NT2/D1 (cell line): ENCODE measurements at regions not wholly inside any gene's neighbourhood (a gene's known extent, or its start where the extent isn't known, plus 50 kb on each side); places are given as distances from the start of the nearest gene placed in this dataset.
A peak's percentile ranks its signal among the peaks of the same experiment; 100 is the strongest.

Experiments used
- DNase-seq: peaks from one replicate; pipeline ENCODE4 v3.0.0-alpha.2; 2011; ENCODE audit warnings: low read depth, low spot score
- H3K27me3 ChIP-seq: 2 replicates; pipeline ENCODE4 v1.6.0; 2011; ENCODE audit warnings: mild to moderate bottlenecking; ENCODE audit not compliant: insufficient read length, insufficient read depth
- H3K36me3 ChIP-seq: 2 replicates; pipeline ENCODE4 v1.6.1; 2011; ENCODE audit warnings: mild to moderate bottlenecking, low read length, mixed read lengths; ENCODE audit not compliant: insufficient read depth, insufficient read length
- H3K4me1 ChIP-seq: 2 replicates; pipeline ENCODE4 v1.5.1; 2011; ENCODE audit not compliant: insufficient read depth, insufficient read length
- H3K4me3 ChIP-seq: 2 replicates; pipeline ENCODE4 v1.5.1; 2011; ENCODE audit warnings: low read depth; ENCODE audit not compliant: insufficient read length
- H3K9ac ChIP-seq: 2 replicates; pipeline ENCODE4 v1.6.0; 2011; ENCODE audit warnings: low read depth; ENCODE audit not compliant: insufficient read length
- H3K9me3 ChIP-seq: 2 replicates; pipeline ENCODE4 v1.5.1; 2011; ENCODE audit warnings: mild to moderate bottlenecking, low read length; ENCODE audit not compliant: insufficient read depth
- SUZ12 ChIP-seq: IDR thresholded peaks from 2 replicates; pipeline ENCODE4 v1.6.1; 2011; ENCODE audit not compliant: insufficient read length, insufficient read depth; ENCODE audit errors: extremely low read depth
- YY1 ChIP-seq: IDR thresholded peaks from 2 replicates; pipeline ENCODE4 v1.6.1; 2011; ENCODE audit not compliant: insufficient read length, insufficient read depth
- ZNF274 ChIP-seq: IDR thresholded peaks from 2 replicates; pipeline ENCODE4 v1.6.1; 2011; ENCODE audit warnings: mild to moderate bottlenecking, low read depth, low read length

GRCh38 chr14:86707071-86707470 is 1177.1 kb downstream of the FLRT2 start:
- Histone ChIP-seq H3K9ac (no peak overlapping the region), H3K36me3 (no peaks in the 10 kb centered on the region), H3K9me3 (no peaks in the 10 kb centered on the region), H3K4me1 (no peaks in the 10 kb centered on the region), H3K27me3 (no peaks in the 10 kb centered on the region), H3K4me3 (no peak overlapping the region)
- TF ChIP-seq ZNF274 (no peak), YY1 (no peak), SUZ12 (no peak)
- no peak for DNase-seq

- Histone ChIP-seq H3K9ac (no peak overlapping the region), H3K27me3 (no peaks in the 10 kb centered on the region), H3K9me3 (no peaks in the 10 kb centered on the region), H3K4me1 (no peaks in the 10 kb centered on the region), H3K4me3 (no peak overlapping the region), H3K36me3 (no peaks in the 10 kb centered on the region)
- TF ChIP-seq ZNF274: no peak
- TF ChIP-seq SUZ12: no peak
- TF ChIP-seq YY1: no peak
- DNase-seq: no peak
These were observed 1153.6 kb downstream of the FLRT2 start for GRCh38 chr14:86683561-86683960.

DNA sequence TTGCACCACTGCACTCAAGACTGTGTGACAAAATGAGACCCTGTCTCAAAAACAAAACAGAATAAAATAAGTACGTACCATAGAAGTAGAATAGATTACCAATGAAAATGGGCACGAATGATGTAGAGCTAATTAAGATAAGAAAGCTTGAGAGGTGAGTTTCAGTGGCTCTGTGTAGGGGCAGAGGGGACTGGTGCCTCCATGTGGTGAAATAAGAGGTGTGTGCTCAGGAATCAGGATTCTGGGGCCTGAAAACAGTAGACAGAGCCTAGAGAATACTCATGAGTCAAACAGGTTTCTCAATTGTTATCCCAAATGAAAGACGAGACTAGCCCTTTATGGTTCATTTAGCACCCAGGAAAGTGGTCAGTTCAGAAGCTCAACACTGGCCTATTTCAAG is 1145.1 kb downstream of the FLRT2 start:
- Histone ChIP-seq H3K9me3 (no peaks in the 10 kb centered on the region), H3K4me3 (no peak overlapping the region), H3K27me3 (no peaks in the 10 kb centered on the region), H3K36me3 (no peaks in the 10 kb centered on the region), H3K4me1 (no peaks in the 10 kb centered on the region), H3K9ac (no peak overlapping the region)
- TF ChIP-seq YY1: no peak
- TF ChIP-seq SUZ12: no peak
- no peak for TF ChIP-seq ZNF274
- DNase-seq: no peak

GRCh38 chr14:86673523-86673969 is 1143.6 kb downstream of the FLRT2 start:
- Histone ChIP-seq H3K4me1 (no peaks in the 10 kb centered on the region), H3K4me3 (no peak overlapping the region), H3K9ac (no peak overlapping the region), H3K9me3 (no peaks in the 10 kb centered on the region), H3K27me3 (no peaks in the 10 kb centered on the region), H3K36me3 (no peaks in the 10 kb centered on the region)
- no peak for DNase-seq
- TF ChIP-seq SUZ12 (no peak), ZNF274 (no peak), YY1 (no peak)

DNA sequence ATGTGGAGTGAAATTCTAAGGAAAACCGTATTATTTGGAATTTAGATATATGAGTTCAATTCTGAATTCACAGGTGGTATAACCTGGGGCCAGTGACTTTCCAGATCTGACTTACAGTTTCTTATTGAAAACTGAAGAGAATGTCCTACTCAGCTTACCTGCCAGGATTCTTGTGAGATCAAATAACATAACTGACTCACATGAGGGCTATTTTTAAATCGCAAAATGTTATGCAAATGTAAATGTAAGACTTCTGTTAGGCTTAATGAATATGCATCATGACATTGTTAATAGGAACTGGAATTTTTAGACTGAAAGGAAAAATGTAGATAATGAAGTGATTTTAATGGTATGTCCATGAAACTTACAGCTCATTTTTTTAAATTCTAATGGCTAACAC is 1142.1 kb downstream of the FLRT2 start:
- Histone ChIP-seq H3K36me3 (no peaks in the 10 kb centered on the region), H3K27me3 (no peaks in the 10 kb centered on the region), H3K9me3 (no peaks in the 10 kb centered on the region), H3K4me3 (no peak overlapping the region), H3K9ac (no peak overlapping the region), H3K4me1 (no peaks in the 10 kb centered on the region)
- no peak for TF ChIP-seq ZNF274
- TF ChIP-seq YY1: no peak
- no peak for TF ChIP-seq SUZ12
- DNase-seq: no peak

DNA sequence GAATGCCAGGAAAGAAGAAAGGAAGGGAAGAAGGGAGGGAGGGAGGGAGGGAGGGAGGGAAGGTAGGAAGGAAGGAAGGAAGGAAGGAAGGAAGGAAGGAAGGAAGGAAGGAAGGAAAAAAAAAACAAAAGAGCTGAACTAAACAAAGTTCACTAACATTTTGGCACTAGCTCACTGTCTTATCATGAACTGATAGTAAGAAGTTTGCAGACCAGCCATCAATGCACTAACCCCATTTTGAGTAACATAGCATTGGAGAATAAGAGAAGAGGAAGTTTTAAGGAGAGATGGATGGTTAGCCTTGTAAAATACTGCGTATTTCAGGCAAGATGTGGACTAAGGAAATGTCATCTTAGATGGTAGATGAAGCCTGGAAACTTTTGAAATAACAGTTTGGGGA is 1136.0 kb downstream of the FLRT2 start:
- no peak overlapping the region for H3K9ac ChIP-seq
- TF ChIP-seq YY1: no peak
- no peak for TF ChIP-seq SUZ12
- TF ChIP-seq ZNF274: no peak
- H3K27me3 ChIP-seq: no peaks in the 10 kb centered on the region
- no peaks in the 10 kb centered on the region for H3K36me3 ChIP-seq
- no peak overlapping the region for H3K4me3 ChIP-seq
- DNase-seq: no peak
- H3K4me1 ChIP-seq: no peaks in the 10 kb centered on the region
- no peaks in the 10 kb centered on the region for H3K9me3 ChIP-seq

DNA sequence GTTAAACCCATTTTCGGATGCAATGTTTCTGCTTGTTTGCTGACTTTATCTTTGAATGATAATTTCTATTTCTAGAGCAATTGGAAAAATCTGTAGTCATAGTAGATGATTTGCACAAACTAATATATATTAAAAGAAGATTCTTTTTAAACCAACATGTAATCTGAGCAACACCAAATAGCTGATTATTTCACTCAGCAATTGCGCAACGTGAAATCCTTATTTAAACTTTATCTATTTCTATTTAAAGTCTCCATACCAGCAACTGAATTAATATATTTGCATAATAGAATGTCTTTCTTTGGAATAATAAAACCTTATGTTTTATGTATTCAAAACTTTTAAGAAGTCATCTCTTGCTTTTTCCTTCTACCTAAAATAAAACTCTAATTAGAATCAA is 1132.4 kb downstream of the FLRT2 start:
- Histone ChIP-seq H3K9me3 (no peaks in the 10 kb centered on the region), H3K9ac (no peak overlapping the region), H3K4me3 (no peak overlapping the region), H3K27me3 (no peaks in the 10 kb centered on the region), H3K36me3 (no peaks in the 10 kb centered on the region), H3K4me1 (no peaks in the 10 kb centered on the region)
- TF ChIP-seq ZNF274 (no peak), YY1 (no peak), SUZ12 (no peak)
- no peak for DNase-seq

DNA sequence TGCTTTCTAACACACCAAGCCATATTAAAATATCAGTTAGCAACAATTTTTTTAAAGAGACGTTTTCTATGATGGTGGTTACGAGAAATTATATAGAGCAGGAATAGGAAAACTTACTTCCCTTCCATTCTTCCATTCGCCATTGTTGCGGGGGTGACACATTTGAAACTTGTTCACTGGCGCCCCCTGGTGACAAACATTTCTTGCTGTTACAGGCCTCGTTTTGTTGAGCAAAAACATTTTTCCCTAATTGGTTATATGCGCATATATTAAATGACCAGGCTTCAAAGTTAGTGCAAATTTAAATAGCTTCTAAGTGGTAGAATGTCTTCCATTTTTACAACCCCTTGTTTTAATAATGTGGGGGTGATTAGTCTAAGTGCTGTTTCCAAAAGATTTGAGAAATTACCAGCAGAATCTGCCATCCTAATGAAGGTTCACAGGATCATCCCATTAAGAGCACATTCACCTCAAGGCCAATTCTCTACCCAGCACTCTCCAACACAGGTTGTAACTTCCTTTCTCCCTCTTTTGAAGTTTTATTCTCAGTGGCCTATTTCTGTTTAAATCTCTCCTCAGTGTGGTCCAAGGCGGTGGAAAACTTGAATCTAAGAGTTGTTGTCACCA is 1124.7 kb downstream of the FLRT2 start:
- no peaks in the 10 kb centered on the region for H3K4me1 ChIP-seq
- TF ChIP-seq ZNF274 (no peak), SUZ12 (no peak), YY1 (no peak)
- no peak overlapping the region for H3K9ac ChIP-seq
- H3K27me3 ChIP-seq: no peaks in the 10 kb centered on the region
- H3K9me3 ChIP-seq: no peaks in the 10 kb centered on the region
- no peak overlapping the region for H3K4me3 ChIP-seq
- no peaks in the 10 kb centered on the region for H3K36me3 ChIP-seq
- peak; percentile 44 for DNase-seq
